CMK (cell line): ENCODE measurements at regions not wholly inside any gene's neighbourhood (a gene's known extent, or its start where the extent isn't known, plus 50 kb on each side); places are given as distances from the start of the nearest gene placed in this dataset.

Experiments used
- DNase-seq: peaks from one replicate; pipeline ENCODE4 v3.0.0-alpha.2; 2010; ENCODE audit warnings: low read depth

DNA sequence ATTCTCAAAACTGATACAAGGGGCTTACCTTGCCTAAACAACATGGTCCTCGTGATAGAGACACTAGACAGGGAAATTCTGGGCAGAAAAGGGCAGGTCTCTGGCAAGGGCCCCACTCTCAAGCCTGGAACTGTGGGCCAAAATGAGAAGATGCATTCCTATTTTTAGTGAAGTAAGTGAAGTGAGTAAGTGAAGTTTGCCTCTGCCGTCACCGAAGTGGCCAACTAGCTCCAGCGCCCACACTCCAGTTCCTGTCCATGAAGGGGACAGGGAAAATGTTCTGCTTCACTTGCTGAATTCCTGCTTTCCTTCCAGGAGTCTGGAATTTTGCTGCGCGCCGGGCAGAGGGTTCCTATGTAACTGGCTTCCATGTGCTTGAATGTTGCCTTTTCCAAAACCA lies 1035.6 kb upstream of the TMEM132C start:
- DNase-seq = no peak

DNA sequence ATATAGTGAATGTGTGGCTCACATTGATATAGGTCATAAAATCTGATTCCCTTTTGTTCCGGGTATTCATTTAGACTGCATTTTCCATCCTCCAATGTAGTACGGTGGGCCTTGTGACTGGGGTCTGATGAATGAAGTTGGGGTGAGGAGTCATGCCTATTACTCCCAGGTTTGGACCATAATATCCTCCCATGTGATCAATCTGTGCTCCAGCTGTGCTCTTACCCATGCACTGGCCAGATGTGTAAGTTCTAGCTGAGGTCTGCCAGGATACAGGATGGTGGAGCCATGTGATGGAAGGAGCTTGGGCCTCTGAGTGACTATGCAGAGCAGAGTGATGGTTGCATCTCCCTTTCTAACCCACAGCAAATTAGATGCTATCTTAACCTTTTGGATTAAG lies 1034.0 kb upstream of the TMEM132C start:
- DNase-seq = no peak

GRCh38 chr12:127235761-127236160 lies 1031.2 kb upstream of the TMEM132C start:
- DNase-seq = no peak

- DNase-seq = no peak
Measured at GRCh38 chr12:127236491-127236890, 1030.5 kb upstream of the TMEM132C start.

GRCh38 chr12:127237151-127237550 lies 1029.8 kb upstream of the TMEM132C start:
- DNase-seq = no peak

DNA sequence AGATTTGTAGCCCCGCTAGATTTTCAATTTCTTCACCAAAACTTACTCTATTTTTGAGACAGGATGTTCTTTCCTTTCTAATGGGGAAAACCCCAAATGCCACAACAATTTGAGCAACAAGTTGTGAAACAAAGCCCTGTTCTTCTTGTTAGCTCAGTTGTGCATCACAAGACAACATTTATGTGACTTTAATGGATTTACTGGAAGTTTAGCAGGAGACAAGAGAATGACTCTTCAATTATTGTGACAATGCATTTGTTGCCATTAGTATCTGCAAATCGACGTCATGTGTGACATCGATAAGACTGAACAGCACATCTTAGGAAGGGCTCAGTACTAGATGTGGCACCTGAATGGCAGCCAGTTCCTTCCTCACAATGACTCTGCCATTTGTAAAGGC lies 1028.9 kb upstream of the TMEM132C start:
- DNase-seq = no peak

GRCh38 chr12:127239781-127240180 lies 1027.2 kb upstream of the TMEM132C start:
- no peak for DNase-seq

DNA sequence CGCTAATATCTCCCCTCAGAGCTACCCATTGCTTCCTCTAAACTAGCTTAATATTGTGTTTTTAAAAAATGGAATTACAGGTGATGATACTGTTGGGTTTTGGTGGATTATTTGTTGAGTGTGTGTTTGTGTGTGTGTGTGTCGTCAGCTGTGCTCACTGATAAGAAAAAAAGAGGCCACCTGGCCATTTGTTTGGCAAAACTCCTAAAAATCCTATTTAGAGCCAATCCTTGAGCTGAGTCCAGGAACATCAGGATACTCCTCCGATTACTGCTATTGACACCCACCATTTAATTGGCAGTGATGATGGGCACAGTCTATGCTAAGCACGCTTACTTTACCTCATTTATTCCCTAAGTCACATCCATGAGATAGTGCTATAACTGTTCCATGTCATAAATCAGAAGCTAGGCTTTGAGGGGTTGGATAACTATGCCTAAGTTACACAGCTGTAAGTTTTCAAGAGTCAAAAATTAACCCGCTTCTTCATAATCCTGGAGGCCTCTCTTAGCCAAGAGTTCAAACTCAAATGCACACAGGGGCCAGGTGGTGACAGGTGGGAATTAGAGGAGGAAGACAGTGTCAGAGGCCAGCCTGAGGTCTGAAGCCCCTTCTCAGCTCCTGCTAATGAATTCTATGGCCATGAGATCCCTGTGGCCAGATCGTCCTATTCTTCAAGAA lies 1026.6 kb upstream of the TMEM132C start:
- DNase-seq = no peak

- DNase-seq = no peak
Measured at GRCh38 chr12:127241072-127241817, 1025.7 kb upstream of the TMEM132C start.

DNA sequence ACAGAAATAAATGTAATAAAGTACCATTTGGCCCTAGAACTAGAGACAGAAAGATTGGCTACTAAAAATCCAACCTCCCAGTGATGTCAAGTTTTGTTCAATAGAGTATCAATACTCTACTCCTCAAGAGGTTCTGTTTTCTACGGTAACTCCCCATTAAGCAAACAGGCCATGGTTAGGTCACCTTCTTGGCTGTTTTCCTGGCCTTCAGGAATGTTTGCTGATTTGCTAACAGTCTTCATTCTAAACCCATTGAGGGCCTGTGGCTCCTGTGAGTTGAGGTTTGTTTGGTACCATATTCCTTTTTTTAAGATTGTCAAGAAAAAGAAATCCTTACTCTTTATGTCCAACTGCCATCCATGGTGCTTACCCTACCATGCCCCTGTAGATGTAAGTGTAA lies 1022.0 kb upstream of the TMEM132C start:
- no peak for DNase-seq

DNA sequence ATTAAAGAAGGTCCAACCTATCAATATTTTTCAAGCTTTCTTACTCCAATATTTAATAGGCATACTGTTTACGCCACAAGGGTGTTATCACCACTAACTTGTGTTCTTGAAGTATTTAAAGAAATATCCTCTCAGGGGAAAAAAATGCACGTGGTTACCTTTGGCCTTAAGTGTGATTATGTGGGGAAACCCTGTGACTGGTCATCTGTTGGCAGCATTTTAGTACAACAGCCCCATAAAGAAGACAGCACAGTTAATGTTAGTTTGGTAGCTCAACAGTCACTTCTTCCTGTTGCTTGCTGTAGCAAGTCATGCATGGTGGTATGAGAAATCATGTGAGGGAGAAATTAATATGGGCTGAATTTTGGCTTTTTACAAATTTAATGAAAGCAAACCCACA lies 1021.5 kb upstream of the TMEM132C start:
- no peak for DNase-seq

DNA sequence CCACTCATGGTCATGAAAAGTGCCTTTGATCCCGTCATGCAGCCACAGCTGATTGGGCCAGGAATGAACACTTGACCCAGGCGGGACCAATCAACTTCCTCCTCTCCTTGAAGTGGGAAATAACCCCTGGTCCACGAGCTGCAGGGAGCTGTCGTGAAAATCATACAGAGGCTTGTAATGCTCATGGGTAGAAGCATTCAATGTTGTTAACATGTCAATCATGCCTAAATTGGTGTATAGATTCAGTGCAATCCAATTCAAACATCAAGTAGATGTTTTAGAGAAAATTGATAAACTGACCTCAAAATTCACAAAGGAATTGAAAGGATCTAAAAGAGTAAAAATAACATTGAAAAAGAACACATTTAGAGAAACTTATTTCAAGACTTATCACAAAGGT lies 1019.0 kb upstream of the TMEM132C start:
- no peak for DNase-seq

GRCh38 chr12:127249428-127249827 lies 1017.5 kb upstream of the TMEM132C start:
- no peak for DNase-seq

DNA sequence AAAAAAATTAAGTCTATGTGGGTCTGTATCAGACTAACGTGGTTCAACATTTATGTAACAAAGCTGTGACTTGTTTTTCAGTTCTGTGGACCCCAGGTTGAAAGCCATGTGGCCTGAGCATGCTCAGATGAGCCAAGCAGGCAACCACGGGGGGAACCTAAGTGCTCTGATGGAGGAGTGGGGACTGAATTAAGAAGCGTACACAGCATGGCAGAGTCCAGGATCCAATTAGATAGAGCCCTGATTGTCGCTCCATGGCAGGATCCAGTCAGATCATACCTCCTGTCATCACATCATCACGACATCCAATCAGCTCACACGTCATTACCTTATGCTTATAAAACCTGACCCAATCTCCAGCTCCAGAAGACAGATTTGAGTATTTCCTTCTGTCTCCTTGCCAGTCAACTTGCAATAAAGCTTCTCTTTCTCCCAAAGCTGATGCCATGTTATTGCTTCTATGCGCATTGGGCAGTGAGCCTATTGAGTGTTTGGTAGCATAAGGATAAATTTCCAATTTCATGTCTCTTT lies 1013.1 kb upstream of the TMEM132C start:
- DNase-seq = no peak

DNA sequence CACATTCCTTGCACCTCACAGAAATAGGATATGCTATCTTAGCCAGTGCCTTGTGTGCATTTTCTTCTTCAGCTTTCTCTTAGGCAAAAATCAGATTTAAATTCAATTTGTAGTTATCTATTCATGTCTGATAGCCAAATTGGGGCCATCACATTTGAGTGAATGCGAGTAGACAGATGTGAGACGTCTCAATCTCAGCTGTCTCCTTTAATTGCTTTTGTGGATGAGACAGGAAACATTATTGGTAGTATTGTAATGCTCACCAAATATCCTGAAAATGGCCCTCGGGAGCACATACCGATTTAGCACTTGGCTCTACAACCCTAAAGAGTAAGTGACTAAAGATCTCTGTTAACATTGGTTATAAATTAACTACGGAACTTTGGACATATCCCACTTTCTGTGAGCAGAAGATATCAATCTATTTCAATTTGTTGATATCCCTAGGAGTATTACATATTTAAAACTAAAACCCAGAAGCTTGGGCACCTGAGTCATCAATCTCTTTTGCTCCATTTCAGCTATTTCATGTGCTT lies 1012.5 kb upstream of the TMEM132C start:
- no peak for DNase-seq

DNA sequence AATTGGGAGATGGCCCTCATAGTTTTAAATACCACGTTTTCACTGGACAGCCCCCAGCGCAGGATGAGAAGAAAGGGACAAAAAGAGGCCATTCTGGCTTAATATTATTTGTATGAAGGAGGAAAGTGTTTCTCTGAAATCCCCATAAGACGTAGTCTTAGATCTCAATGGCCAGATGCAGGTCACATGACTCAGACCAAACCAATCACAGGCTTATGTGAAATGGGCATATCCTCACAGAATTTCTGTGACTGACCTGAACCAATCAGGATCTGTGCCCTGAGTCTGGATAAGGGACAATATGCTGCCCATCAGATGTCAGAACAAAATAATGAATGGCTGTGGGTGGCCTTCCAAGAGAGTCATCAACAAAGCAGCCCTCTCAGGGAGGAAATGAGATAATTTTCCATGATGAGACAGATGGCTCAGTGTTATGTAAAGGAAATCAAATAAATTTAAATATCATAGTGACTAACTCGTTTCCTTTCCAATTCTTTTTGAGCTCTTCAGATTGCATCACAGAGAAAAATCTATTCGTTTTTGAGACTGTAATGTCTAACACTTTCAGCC lies 1009.5 kb upstream of the TMEM132C start:
- no peak for DNase-seq

- no peak for DNase-seq
Measured at GRCh38 chr12:127260531-127260930, 1006.4 kb upstream of the TMEM132C start.

GRCh38 chr12:127260999-127261398 lies 1006.0 kb upstream of the TMEM132C start:
- no peak for DNase-seq

GRCh38 chr12:127262615-127263014 lies 1004.4 kb upstream of the TMEM132C start:
- DNase-seq = no peak

- DNase-seq = no peak
Measured at GRCh38 chr12:127263621-127264020, 1003.3 kb upstream of the TMEM132C start.

- no peak for DNase-seq
Measured at GRCh38 chr12:127267128-127267527, 999.8 kb upstream of the TMEM132C start.

DNA sequence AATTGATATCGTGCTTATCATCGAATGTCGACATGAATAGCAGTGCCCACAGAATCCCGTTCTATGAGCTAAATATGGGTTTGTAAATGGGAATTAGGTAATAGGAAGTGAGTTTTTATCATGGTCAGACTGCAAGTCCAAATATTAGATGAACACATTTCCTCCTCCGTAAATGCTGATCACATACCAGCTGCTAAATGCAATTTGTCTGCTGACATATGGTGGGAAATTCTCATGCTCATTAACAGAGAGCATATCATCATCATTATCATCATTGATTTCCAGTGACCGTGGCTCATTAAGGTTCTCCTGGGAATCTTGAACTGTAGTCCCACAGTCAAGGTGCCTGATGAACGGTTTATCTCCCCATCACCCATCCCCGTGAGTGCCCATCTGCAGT lies 998.8 kb upstream of the TMEM132C start:
- no peak for DNase-seq
